ENCODE measurements at regions not wholly inside any gene's neighbourhood (a gene's known extent, or its start where the extent isn't known, plus 50 kb on each side); places are given as distances from the start of the nearest gene placed in this dataset.
A peak's percentile ranks its signal among the peaks of the same experiment; 100 is the strongest.

- no peak for DNase-seq
These were observed 143.4 kb downstream of the IRF8 start for GRCh38 chr16:86042393-86042792.

- no peak for DNase-seq
These were observed 144.2 kb downstream of the IRF8 start for GRCh38 chr16:86042996-86043725.

DNA sequence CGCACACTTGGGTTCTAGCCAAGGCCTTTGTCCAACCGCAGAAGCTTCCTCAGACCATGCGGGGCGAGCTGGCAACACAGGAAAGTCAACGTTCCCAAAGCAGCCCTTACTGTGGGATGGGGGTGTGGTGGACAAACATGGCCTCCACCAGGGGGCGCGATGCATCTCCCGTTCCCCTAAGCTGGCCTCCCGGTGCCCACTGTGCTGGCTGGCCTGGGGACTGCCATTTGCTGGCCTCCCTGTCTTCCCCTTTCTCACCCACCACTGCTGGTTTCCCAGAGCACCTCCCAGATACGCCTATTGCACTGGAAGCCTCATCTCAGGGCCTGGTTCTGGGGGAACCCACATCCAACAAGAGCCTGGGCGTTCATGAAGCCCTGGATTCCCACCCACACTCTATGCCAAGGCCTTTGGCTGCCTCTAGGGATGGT, 145.3 kb downstream of the IRF8 start:
- no peak for DNase-seq

- DNase-seq = no peak
These were observed 146.1 kb downstream of the IRF8 start for GRCh38 chr16:86044881-86045590.

- DNase-seq = no peak
These were observed 146.6 kb downstream of the IRF8 start for GRCh38 chr16:86045591-86045971.

DNA sequence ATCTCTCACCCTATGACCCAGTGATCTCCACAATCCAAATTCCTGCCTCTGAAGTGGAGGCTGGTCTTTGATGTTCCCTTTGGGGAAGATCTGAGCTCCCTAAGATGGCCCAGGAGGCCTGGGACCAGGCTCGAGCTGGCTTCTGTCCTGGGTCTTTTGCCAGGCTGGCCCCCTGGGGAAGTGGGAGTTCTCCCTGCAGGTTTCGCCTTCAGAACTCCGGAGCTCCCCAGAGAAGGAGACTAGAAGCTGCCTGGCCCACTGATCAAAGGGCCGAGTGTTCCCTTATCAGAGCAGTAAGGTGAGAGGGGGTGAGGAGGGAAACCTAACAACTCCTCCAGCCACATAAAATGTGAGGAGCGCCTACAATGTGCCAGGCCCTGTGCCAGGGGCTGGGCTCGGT, 147.1 kb downstream of the IRF8 start:
- DNase-seq = no peak

GRCh38 chr16:86046667-86047270, 147.8 kb downstream of the IRF8 start:
- no peak for DNase-seq

DNA sequence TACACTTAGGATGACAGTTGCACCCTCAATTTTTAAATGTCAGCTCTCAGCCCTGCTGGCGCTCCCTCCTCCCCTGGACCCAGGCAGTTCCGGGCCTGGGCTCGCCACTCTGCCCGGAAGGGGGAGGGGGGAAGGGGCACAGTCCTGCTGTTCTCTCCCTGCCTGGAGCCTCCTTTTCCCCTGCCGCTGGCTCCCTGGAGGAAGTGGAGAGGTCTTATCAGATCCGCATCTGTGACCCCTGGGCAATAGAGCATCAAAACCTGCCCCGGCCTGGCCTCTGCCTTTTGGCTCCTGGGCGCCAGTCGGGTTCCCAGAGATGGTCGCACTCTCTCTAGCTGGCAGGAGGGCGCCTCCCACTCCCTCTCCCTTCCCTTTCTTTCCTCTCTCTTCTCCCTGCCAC, 149.3 kb downstream of the IRF8 start:
- no peak for DNase-seq

- DNase-seq = no peak
These were observed 150.1 kb downstream of the IRF8 start for GRCh38 chr16:86048882-86049585.

DNA sequence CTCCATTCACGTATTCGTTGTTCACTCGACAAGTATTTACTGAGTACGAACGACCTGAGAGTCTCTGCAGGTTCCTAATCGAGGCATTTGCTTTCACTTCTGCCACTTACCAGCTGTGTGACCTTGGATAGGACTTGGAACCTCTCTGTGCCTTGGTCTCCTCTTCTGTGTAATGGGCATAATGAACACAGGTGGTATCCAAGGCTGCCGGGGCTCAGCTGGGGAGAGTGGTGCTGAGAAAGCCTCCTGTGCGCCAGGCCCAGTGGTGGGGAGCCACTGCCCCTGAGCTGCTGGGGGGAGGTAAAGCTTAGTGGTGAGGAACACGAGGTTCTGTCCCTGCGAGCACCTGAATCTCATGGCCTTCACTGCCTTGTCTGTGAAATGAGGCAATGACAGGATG, 150.7 kb downstream of the IRF8 start:
- no peak for DNase-seq

- DNase-seq = no peak
These were observed 151.1 kb downstream of the IRF8 start for GRCh38 chr16:86050111-86050510.

GRCh38 chr16:86050591-86051367, 151.8 kb downstream of the IRF8 start:
- no peak for DNase-seq

GRCh38 chr16:86051368-86052114, 152.6 kb downstream of the IRF8 start:
- DNase-seq = no peak

DNA sequence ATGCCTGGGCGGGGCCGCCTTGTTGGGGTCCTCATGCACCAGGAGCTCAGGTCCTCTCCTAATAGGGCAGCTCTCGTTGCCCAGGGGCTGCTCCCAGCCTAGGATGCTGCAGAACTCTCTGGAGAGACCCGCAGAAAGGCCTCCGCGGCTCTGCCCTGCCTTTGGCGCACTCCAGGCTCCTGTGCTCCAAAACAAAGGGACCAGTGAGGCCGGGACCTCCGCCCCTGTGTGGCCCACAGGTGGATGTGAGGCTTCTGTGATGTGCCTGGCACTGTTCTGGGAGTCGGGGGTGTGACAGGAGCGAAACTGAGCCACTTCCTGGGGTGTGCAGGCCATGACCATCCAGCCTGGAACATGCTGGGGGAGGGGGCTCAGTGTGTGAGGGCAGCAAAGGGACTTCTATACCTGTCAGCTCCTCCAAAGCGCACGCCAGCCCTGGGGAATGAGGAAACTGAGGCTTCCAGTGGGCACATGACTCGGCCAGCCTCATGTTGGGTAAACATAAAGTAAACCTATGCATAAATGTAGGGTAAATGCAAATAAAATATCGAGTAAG, 153.2 kb downstream of the IRF8 start:
- DNase-seq = no peak

- peak; percentile 69 for DNase-seq
These were observed 154.0 kb downstream of the IRF8 start for GRCh38 chr16:86052926-86053325.

GRCh38 chr16:86059253-86060171, 160.6 kb downstream of the IRF8 start:
- DNase-seq = no peak

DNA sequence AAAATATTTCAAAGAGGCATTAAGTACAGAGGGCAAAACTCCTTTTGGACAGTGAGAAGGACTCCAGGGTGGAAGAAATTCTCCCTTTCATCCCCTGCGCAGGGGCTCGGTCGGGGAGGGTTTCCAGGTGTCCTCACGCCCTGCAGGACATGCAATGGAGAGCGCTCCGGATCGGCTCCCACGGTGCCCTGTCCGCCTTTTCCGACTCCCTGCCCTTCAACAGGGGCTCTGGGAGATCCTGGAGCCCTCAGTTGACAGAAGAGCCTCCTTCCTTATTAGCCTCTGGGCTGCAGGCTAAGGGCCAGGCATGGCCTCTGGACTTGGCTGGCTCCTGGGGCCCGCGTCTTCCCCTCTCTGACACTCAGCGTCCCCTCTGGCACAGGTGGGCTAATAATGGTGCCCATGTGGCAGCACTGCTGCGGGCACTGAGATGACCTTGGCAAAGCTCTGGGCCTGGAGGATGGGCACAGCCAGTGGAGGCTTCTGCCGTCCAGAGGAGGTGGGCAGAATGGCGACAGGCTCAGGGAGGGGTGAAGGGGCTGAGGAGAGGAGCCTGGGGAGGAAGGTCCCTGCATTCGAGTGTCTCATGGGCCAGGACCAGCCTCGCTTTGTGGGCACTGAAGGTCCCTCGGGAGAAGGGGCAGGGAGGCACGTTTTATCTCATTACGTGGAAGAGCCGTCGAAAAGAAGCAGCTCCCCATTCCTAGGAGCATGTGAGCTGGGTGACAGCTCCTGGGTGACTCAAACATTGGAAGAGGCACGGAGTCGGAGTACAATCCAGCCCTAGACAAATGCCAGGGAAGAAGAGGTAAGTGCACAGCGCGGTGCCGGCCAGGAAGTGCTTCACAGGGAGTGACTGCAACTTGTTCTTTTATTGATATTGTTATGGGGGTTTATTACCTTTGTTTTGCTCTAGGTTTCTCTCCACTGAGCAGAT, 161.7 kb downstream of the IRF8 start:
- no peak for DNase-seq

- DNase-seq = no peak
These were observed 162.3 kb downstream of the IRF8 start for GRCh38 chr16:86061318-86061695.

GRCh38 chr16:86061721-86062120, 162.8 kb downstream of the IRF8 start:
- DNase-seq = no peak
